H9 (cell line): ENCODE measurements at regions not wholly inside any gene's neighbourhood (a gene's known extent, or its start where the extent isn't known, plus 50 kb on each side); places are given as distances from the start of the nearest gene placed in this dataset.
"Not testable (repeated sequence)": the region's sequence is repeated elsewhere in the genome, so short reads cannot be mapped to it uniquely, and the experiment has no call there.

Experiments used
- DNase-seq: peaks from one replicate; pipeline ENCODE4 v3.0.0-alpha.2; 2017
- H2AFZ ChIP-seq: one replicate; pipeline ENCODE4 v1.6.1; 2013; ENCODE audit warnings: mild to moderate bottlenecking, low read length, control low read depth, moderate library complexity
- H2AK5ac ChIP-seq: 2 replicates; pipeline ENCODE4 v1.6.1; 2013; ENCODE audit warnings: low read length, control low read depth, mixed read lengths; ENCODE audit not compliant: insufficient read length
- H2BK120ac ChIP-seq: one replicate; pipeline ENCODE4 v1.6.1; 2013; ENCODE audit warnings: low read depth, mild to moderate bottlenecking, low read length, control low read depth, inconsistent platforms; ENCODE audit not compliant: poor library complexity, severe bottlenecking
- H2BK12ac ChIP-seq: 2 replicates; pipeline ENCODE4 v1.6.1; 2013; ENCODE audit warnings: low read length, control low read depth, mixed read lengths, low read depth; ENCODE audit not compliant: insufficient read length
- H2BK15ac ChIP-seq: 2 replicates; pipeline ENCODE4 v1.6.1; 2013; ENCODE audit warnings: low read depth, low read length, control low read depth
- H2BK20ac ChIP-seq: one replicate; pipeline ENCODE4 v1.6.1; 2013; ENCODE audit warnings: low read depth, mild to moderate bottlenecking, low read length, control low read depth, inconsistent platforms; ENCODE audit not compliant: poor library complexity, severe bottlenecking
- H2BK5ac ChIP-seq: 2 replicates; pipeline ENCODE4 v1.6.1; 2013; ENCODE audit warnings: low read length, control low read depth, mixed read lengths; ENCODE audit not compliant: insufficient read length
- H3K14ac ChIP-seq: 2 replicates; pipeline ENCODE4 v1.6.1; 2013; ENCODE audit warnings: low read length, control low read depth; ENCODE audit not compliant: insufficient read depth
- H3K18ac ChIP-seq: 2 replicates; pipeline ENCODE4 v1.6.1; 2013; ENCODE audit warnings: low read depth, mild to moderate bottlenecking, mixed read lengths, low read length, control low read depth; ENCODE audit not compliant: insufficient read length
- H3K23ac ChIP-seq: 2 replicates; pipeline ENCODE4 v1.6.1; 2013; ENCODE audit warnings: low read length, control low read depth, mixed read lengths, low read depth; ENCODE audit not compliant: insufficient read length
- H3K23me2 ChIP-seq: 2 replicates; pipeline ENCODE4 v1.6.1; 2013; ENCODE audit warnings: low read depth, mild to moderate bottlenecking, mixed read lengths, low read length, control low read depth; ENCODE audit not compliant: insufficient read length, poor library complexity, severe bottlenecking
- H3K27ac ChIP-seq: 2 replicates; pipeline ENCODE4 v1.5.1; 2013; ENCODE audit warnings: low read length, control low read depth, mixed read lengths, low read depth; ENCODE audit not compliant: insufficient read length
- H3K27me3 ChIP-seq: 2 replicates; pipeline ENCODE4 v1.6.1; 2013; ENCODE audit warnings: low read length, control low read depth, inconsistent platforms; ENCODE audit not compliant: insufficient read depth
- H3K4ac ChIP-seq: 2 replicates; pipeline ENCODE4 v1.6.1; 2013; ENCODE audit warnings: low read depth, mild to moderate bottlenecking, control low read depth, inconsistent platforms, low read length, moderate library complexity
- H3K4me1 ChIP-seq: 2 replicates; pipeline ENCODE4 v1.6.1; 2013; ENCODE audit warnings: low read length, control low read depth, inconsistent platforms; ENCODE audit not compliant: insufficient read depth
- H3K4me2 ChIP-seq: 2 replicates; pipeline ENCODE4 v1.6.1; 2013; ENCODE audit warnings: low read length, control low read depth, mixed read lengths; ENCODE audit not compliant: insufficient read length, insufficient read depth
- H3K56ac ChIP-seq: 2 replicates; pipeline ENCODE4 v1.6.1; 2013; ENCODE audit warnings: low read depth, mild to moderate bottlenecking, mixed read lengths, low read length, control low read depth; ENCODE audit not compliant: insufficient read length
- H3K79me1 ChIP-seq: 2 replicates; pipeline ENCODE4 v1.6.1; 2013; ENCODE audit warnings: low read depth, mild to moderate bottlenecking, moderate library complexity, low read length, control low read depth, inconsistent platforms; ENCODE audit not compliant: insufficient read depth, poor library complexity, severe bottlenecking
- H3K79me2 ChIP-seq: 2 replicates; pipeline ENCODE4 v1.6.1; 2013; ENCODE audit warnings: low read length, control low read depth, inconsistent platforms; ENCODE audit not compliant: insufficient read depth
- H3K9ac ChIP-seq: 2 replicates; pipeline ENCODE4 v1.6.1; 2013; ENCODE audit warnings: low read length, control low read depth, mixed read lengths; ENCODE audit not compliant: insufficient read length; ENCODE audit errors: extremely low read depth
- H3K9me3 ChIP-seq: one replicate; pipeline ENCODE4 v1.6.1; 2013; ENCODE audit warnings: low read depth, low read length, inconsistent platforms; ENCODE audit not compliant: control insufficient read depth
- H3T11ph ChIP-seq: one replicate; pipeline ENCODE4 v1.6.1; 2013; ENCODE audit warnings: mild to moderate bottlenecking, low read length, control low read depth, inconsistent platforms
- H4K20me1 ChIP-seq: one replicate; pipeline ENCODE4 v1.6.1; 2013; ENCODE audit not compliant: control insufficient read depth, insufficient read length, insufficient read depth
- H4K5ac ChIP-seq: 2 replicates; pipeline ENCODE4 v1.6.1; 2013; ENCODE audit warnings: low read depth, mild to moderate bottlenecking, mixed read lengths, low read length, control low read depth; ENCODE audit not compliant: insufficient read length
- H4K8ac ChIP-seq: replicated peaks from 2 replicates; pipeline ENCODE4 v1.6.1; 2013; ENCODE audit warnings: low read length, control low read depth, mixed read lengths, low read depth; ENCODE audit not compliant: insufficient read length
- H4K91ac ChIP-seq: 2 replicates; pipeline ENCODE4 v1.6.1; 2013; ENCODE audit warnings: low read depth, mild to moderate bottlenecking, moderate library complexity, mixed read lengths, low read length, control low read depth; ENCODE audit not compliant: insufficient read length
- H3K27ac Mint-ChIP-seq, 3 experiments: 2 replicates in 2 of 3; 3 replicates in 1 of 3; pipeline ENCODE4 v1.8.0; 2020 to 2021; ENCODE audit warnings: mixed read lengths in 3 of 3, mild to moderate bottlenecking in 1 of 3, moderate library complexity in 1 of 3
- H3K27me3 Mint-ChIP-seq: 2 replicates; pipeline ENCODE4 v1.8.0; 2021; ENCODE audit warnings: low read depth, mild to moderate bottlenecking, moderate library complexity, mixed read lengths
- H3K36me3 Mint-ChIP-seq, 3 experiments: 2 replicates in 2 of 3; 3 replicates in 1 of 3; pipeline ENCODE4 v1.8.0; 2020 to 2021; ENCODE audit warnings: low read depth in 3 of 3, mixed read lengths in 3 of 3; ENCODE audit not compliant: insufficient read depth in 1 of 3
- H3K4me1 Mint-ChIP-seq, 2 experiments: 2 replicates each; pipeline ENCODE4 v1.8.0; 2020; ENCODE audit warnings: mixed read lengths in 2 of 2
- H3K4me3 Mint-ChIP-seq, 2 experiments: 2 replicates in 1 of 2; 3 replicates in 1 of 2; pipeline ENCODE4 v1.8.0; 2020 to 2021; ENCODE audit warnings: mild to moderate bottlenecking in 2 of 2, mixed read lengths in 2 of 2, moderate library complexity in 1 of 2
- H3K9me3 Mint-ChIP-seq, 2 experiments: 2 replicates in 1 of 2; 3 replicates in 1 of 2; pipeline ENCODE4 v1.8.0; 2020; ENCODE audit warnings: mild to moderate bottlenecking in 2 of 2, mixed read lengths in 2 of 2, moderate library complexity in 1 of 2
- CTCF ChIP-seq: fragments of 200-600 bp; sonication (generic); conservative IDR thresholded peaks from 3 replicates; pipeline ENCODE4 v1.8.0; 2021; ENCODE audit warnings: antibody characterized with exemption, mild to moderate bottlenecking
- WGBS: extraction: QIAGEN DNeasy Blood & Tissue Kit; methylation state at CpG from one replicate; pipeline ENCODE4 v1.1.7; 2013; ENCODE audit warnings: missing lambda C conversion rate, low lambda C conversion rate, mixed read lengths; ENCODE audit not compliant: insufficient read length; ENCODE audit errors: extremely low coverage; 5-methylcytosine and 5-hydroxymethylcytosine counted together

GRCh38 chr13:19362946-19363510 is 181.4 kb upstream of the TUBA3C start:
- Histone ChIP-seq H2AFZ (no peak overlapping the region), H3K27ac (no peak overlapping the region), H2BK15ac (no peak overlapping the region), H4K5ac (no peak overlapping the region), H2AK5ac (no peak overlapping the region), H2BK20ac (no peak overlapping the region), H3K23ac (no peak overlapping the region), H4K91ac (no peak overlapping the region), H4K20me1 (no peaks in the 10 kb centered on the region), H3K4ac (no peak overlapping the region), H3K56ac (no peak overlapping the region), H3T11ph (no peak overlapping the region), H3K4me2 (no peak overlapping the region), H3K14ac (no peak overlapping the region), H3K18ac (no peak overlapping the region), H2BK12ac (no peak overlapping the region), H3K9me3 (peaks cover 80% of the 10 kb centered on the region), H3K79me2 (no peaks in the 10 kb centered on the region), H3K79me1 (no peaks in the 10 kb centered on the region), H4K8ac (no peak overlapping the region), H3K4me1 (no peaks in the 10 kb centered on the region), H3K23me2 (no peaks in the 10 kb centered on the region), H3K27me3 (no peaks in the 10 kb centered on the region), H2BK120ac (no peak overlapping the region), H2BK5ac (no peak overlapping the region), H3K9ac (no peak overlapping the region)
- no CpG with 5 or more reads among the region's 2 CpGs for WGBS
- TF ChIP-seq CTCF = no peak
- H3K4me1 Mint-ChIP-seq = no peaks in the 10 kb centered on the region
- no peak for DNase-seq
- H3K27ac Mint-ChIP-seq = no peak overlapping the region
- peaks cover 0 to 15% (median 7%) of the 10 kb centered on the region in 3 experiments; a peak in 6 of 7 replicates for H3K36me3 Mint-ChIP-seq
- no peaks in the 10 kb centered on the region; the same call in none of the 2 replicates for H3K27me3 Mint-ChIP-seq
- H3K9me3 Mint-ChIP-seq = peaks cover 91 to 97% of the 10 kb centered on the region in 2 experiments
- no peak overlapping the region for H3K4me3 Mint-ChIP-seq

- not testable (repeated sequence) for H4K20me1 ChIP-seq, H2BK12ac ChIP-seq, H2AK5ac ChIP-seq, H2BK120ac ChIP-seq, H3K27ac Mint-ChIP-seq, H2BK5ac ChIP-seq, H3K4me1 ChIP-seq, H2BK15ac ChIP-seq, H3K27ac ChIP-seq, H4K8ac ChIP-seq, H3K27me3 Mint-ChIP-seq, H4K5ac ChIP-seq, H3K56ac ChIP-seq, H2AFZ ChIP-seq, H3K23ac ChIP-seq, DNase-seq, H3K14ac ChIP-seq, H3K79me2 ChIP-seq, H3K9ac ChIP-seq, H3K27me3 ChIP-seq, H3K4me1 Mint-ChIP-seq, H2BK20ac ChIP-seq, H3T11ph ChIP-seq, H3K23me2 ChIP-seq, H3K4me2 ChIP-seq, H3K79me1 ChIP-seq, H3K4me3 Mint-ChIP-seq, H3K18ac ChIP-seq, H4K91ac ChIP-seq, H3K4ac ChIP-seq
- H3K9me3 ChIP-seq = peaks cover 70% of the 10 kb centered on the region
- Mint-ChIP-seq H3K9me3 (peaks cover 91 to 94% of the 10 kb centered on the region in 2 experiments), H3K36me3 (peaks cover 5 to 16% (median 12%) of the 10 kb centered on the region in 3 experiments)
- no CpG with 5 or more reads among the region's 2 CpGs for whole genome bisulfite sequencing
These were observed 178.1 kb upstream of the TUBA3C start for GRCh38 chr13:19359697-19360096.
